H9 (cell line): ENCODE measurements at regions not wholly inside any gene's neighbourhood (a gene's known extent, or its start where the extent isn't known, plus 50 kb on each side); places are given as distances from the start of the nearest gene placed in this dataset.

ENCODE experiments used
- DNase-seq: peaks from one replicate; pipeline ENCODE4 v3.0.0-alpha.2; 2017
- H2AFZ ChIP-seq: one replicate; pipeline ENCODE4 v1.6.1; 2013; ENCODE audit warnings: mild to moderate bottlenecking, low read length, control low read depth, moderate library complexity
- H2AK5ac ChIP-seq: 2 replicates; pipeline ENCODE4 v1.6.1; 2013; ENCODE audit warnings: low read length, control low read depth, mixed read lengths; ENCODE audit not compliant: insufficient read length
- H2BK120ac ChIP-seq: one replicate; pipeline ENCODE4 v1.6.1; 2013; ENCODE audit warnings: low read depth, mild to moderate bottlenecking, low read length, control low read depth, inconsistent platforms; ENCODE audit not compliant: poor library complexity, severe bottlenecking
- H2BK12ac ChIP-seq: 2 replicates; pipeline ENCODE4 v1.6.1; 2013; ENCODE audit warnings: low read length, control low read depth, mixed read lengths, low read depth; ENCODE audit not compliant: insufficient read length
- H2BK15ac ChIP-seq: 2 replicates; pipeline ENCODE4 v1.6.1; 2013; ENCODE audit warnings: low read depth, low read length, control low read depth
- H2BK20ac ChIP-seq: one replicate; pipeline ENCODE4 v1.6.1; 2013; ENCODE audit warnings: low read depth, mild to moderate bottlenecking, low read length, control low read depth, inconsistent platforms; ENCODE audit not compliant: poor library complexity, severe bottlenecking
- H2BK5ac ChIP-seq: 2 replicates; pipeline ENCODE4 v1.6.1; 2013; ENCODE audit warnings: low read length, control low read depth, mixed read lengths; ENCODE audit not compliant: insufficient read length
- H3K14ac ChIP-seq: 2 replicates; pipeline ENCODE4 v1.6.1; 2013; ENCODE audit warnings: low read length, control low read depth; ENCODE audit not compliant: insufficient read depth
- H3K18ac ChIP-seq: 2 replicates; pipeline ENCODE4 v1.6.1; 2013; ENCODE audit warnings: low read depth, mild to moderate bottlenecking, mixed read lengths, low read length, control low read depth; ENCODE audit not compliant: insufficient read length
- H3K23ac ChIP-seq: 2 replicates; pipeline ENCODE4 v1.6.1; 2013; ENCODE audit warnings: low read length, control low read depth, mixed read lengths, low read depth; ENCODE audit not compliant: insufficient read length
- H3K23me2 ChIP-seq: 2 replicates; pipeline ENCODE4 v1.6.1; 2013; ENCODE audit warnings: low read depth, mild to moderate bottlenecking, mixed read lengths, low read length, control low read depth; ENCODE audit not compliant: insufficient read length, poor library complexity, severe bottlenecking
- H3K27ac ChIP-seq: 2 replicates; pipeline ENCODE4 v1.5.1; 2013; ENCODE audit warnings: low read length, control low read depth, mixed read lengths, low read depth; ENCODE audit not compliant: insufficient read length
- H3K27me3 ChIP-seq: 2 replicates; pipeline ENCODE4 v1.6.1; 2013; ENCODE audit warnings: low read length, control low read depth, inconsistent platforms; ENCODE audit not compliant: insufficient read depth
- H3K4ac ChIP-seq: 2 replicates; pipeline ENCODE4 v1.6.1; 2013; ENCODE audit warnings: low read depth, mild to moderate bottlenecking, control low read depth, inconsistent platforms, low read length, moderate library complexity
- H3K4me1 ChIP-seq: 2 replicates; pipeline ENCODE4 v1.6.1; 2013; ENCODE audit warnings: low read length, control low read depth, inconsistent platforms; ENCODE audit not compliant: insufficient read depth
- H3K4me2 ChIP-seq: 2 replicates; pipeline ENCODE4 v1.6.1; 2013; ENCODE audit warnings: low read length, control low read depth, mixed read lengths; ENCODE audit not compliant: insufficient read length, insufficient read depth
- H3K56ac ChIP-seq: 2 replicates; pipeline ENCODE4 v1.6.1; 2013; ENCODE audit warnings: low read depth, mild to moderate bottlenecking, mixed read lengths, low read length, control low read depth; ENCODE audit not compliant: insufficient read length
- H3K79me1 ChIP-seq: 2 replicates; pipeline ENCODE4 v1.6.1; 2013; ENCODE audit warnings: low read depth, mild to moderate bottlenecking, moderate library complexity, low read length, control low read depth, inconsistent platforms; ENCODE audit not compliant: insufficient read depth, poor library complexity, severe bottlenecking
- H3K79me2 ChIP-seq: 2 replicates; pipeline ENCODE4 v1.6.1; 2013; ENCODE audit warnings: low read length, control low read depth, inconsistent platforms; ENCODE audit not compliant: insufficient read depth
- H3K9ac ChIP-seq: 2 replicates; pipeline ENCODE4 v1.6.1; 2013; ENCODE audit warnings: low read length, control low read depth, mixed read lengths; ENCODE audit not compliant: insufficient read length; ENCODE audit errors: extremely low read depth
- H3K9me3 ChIP-seq: one replicate; pipeline ENCODE4 v1.6.1; 2013; ENCODE audit warnings: low read depth, low read length, inconsistent platforms; ENCODE audit not compliant: control insufficient read depth
- H3T11ph ChIP-seq: one replicate; pipeline ENCODE4 v1.6.1; 2013; ENCODE audit warnings: mild to moderate bottlenecking, low read length, control low read depth, inconsistent platforms
- H4K20me1 ChIP-seq: one replicate; pipeline ENCODE4 v1.6.1; 2013; ENCODE audit not compliant: control insufficient read depth, insufficient read length, insufficient read depth
- H4K5ac ChIP-seq: 2 replicates; pipeline ENCODE4 v1.6.1; 2013; ENCODE audit warnings: low read depth, mild to moderate bottlenecking, mixed read lengths, low read length, control low read depth; ENCODE audit not compliant: insufficient read length
- H4K8ac ChIP-seq: replicated peaks from 2 replicates; pipeline ENCODE4 v1.6.1; 2013; ENCODE audit warnings: low read length, control low read depth, mixed read lengths, low read depth; ENCODE audit not compliant: insufficient read length
- H4K91ac ChIP-seq: 2 replicates; pipeline ENCODE4 v1.6.1; 2013; ENCODE audit warnings: low read depth, mild to moderate bottlenecking, moderate library complexity, mixed read lengths, low read length, control low read depth; ENCODE audit not compliant: insufficient read length
- H3K27ac Mint-ChIP-seq, 3 experiments: 2 replicates in 2 of 3; 3 replicates in 1 of 3; pipeline ENCODE4 v1.8.0; 2020 to 2021; ENCODE audit warnings: mixed read lengths in 3 of 3, mild to moderate bottlenecking in 1 of 3, moderate library complexity in 1 of 3
- H3K27me3 Mint-ChIP-seq: 2 replicates; pipeline ENCODE4 v1.8.0; 2021; ENCODE audit warnings: low read depth, mild to moderate bottlenecking, moderate library complexity, mixed read lengths
- H3K36me3 Mint-ChIP-seq, 3 experiments: 2 replicates in 2 of 3; 3 replicates in 1 of 3; pipeline ENCODE4 v1.8.0; 2020 to 2021; ENCODE audit warnings: low read depth in 3 of 3, mixed read lengths in 3 of 3; ENCODE audit not compliant: insufficient read depth in 1 of 3
- H3K4me1 Mint-ChIP-seq, 2 experiments: 2 replicates each; pipeline ENCODE4 v1.8.0; 2020; ENCODE audit warnings: mixed read lengths in 2 of 2
- H3K4me3 Mint-ChIP-seq, 2 experiments: 2 replicates in 1 of 2; 3 replicates in 1 of 2; pipeline ENCODE4 v1.8.0; 2020 to 2021; ENCODE audit warnings: mild to moderate bottlenecking in 2 of 2, mixed read lengths in 2 of 2, moderate library complexity in 1 of 2
- H3K9me3 Mint-ChIP-seq, 2 experiments: 2 replicates in 1 of 2; 3 replicates in 1 of 2; pipeline ENCODE4 v1.8.0; 2020; ENCODE audit warnings: mild to moderate bottlenecking in 2 of 2, mixed read lengths in 2 of 2, moderate library complexity in 1 of 2
- CTCF ChIP-seq: fragments of 200-600 bp; sonication (generic); conservative IDR thresholded peaks from 3 replicates; pipeline ENCODE4 v1.8.0; 2021; ENCODE audit warnings: antibody characterized with exemption, mild to moderate bottlenecking

GRCh38 chr11:39571081-39571480 lies 1888.4 kb downstream of the LRRC4C start:
- H3K27me3 Mint-ChIP-seq, result no peaks in the 10 kb centered on the region
- Histone ChIP-seq H2BK15ac (no peak overlapping the region), H4K8ac (no peak overlapping the region), H3K79me1 (no peaks in the 10 kb centered on the region), H3K9ac (no peak overlapping the region), H2BK20ac (no peak overlapping the region), H3K56ac (no peak overlapping the region), H3K4me2 (no peak overlapping the region), H3K27me3 (no peaks in the 10 kb centered on the region), H2BK5ac (no peak overlapping the region), H3K4ac (no peak overlapping the region), H2BK120ac (no peak overlapping the region), H3K23me2 (no peaks in the 10 kb centered on the region), H2BK12ac (no peak overlapping the region), H3K79me2 (no peaks in the 10 kb centered on the region), H3K18ac (no peak overlapping the region), H2AFZ (no peak overlapping the region), H4K5ac (no peak overlapping the region), H4K91ac (no peak overlapping the region), H3K9me3 (no peaks in the 10 kb centered on the region), H3T11ph (no peak overlapping the region), H3K4me1 (no peaks in the 10 kb centered on the region), H4K20me1 (no peaks in the 10 kb centered on the region), H3K27ac (no peak overlapping the region), H2AK5ac (no peak overlapping the region), H3K14ac (no peak overlapping the region), H3K23ac (no peak overlapping the region)
- no peak overlapping the region for H3K4me3 Mint-ChIP-seq
- H3K4me1 Mint-ChIP-seq, result no peaks in the 10 kb centered on the region
- H3K9me3 Mint-ChIP-seq, result peaks cover 5 to 6% of the 10 kb centered on the region in 2 experiments; a peak in 4 of 5 replicates
- peaks cover 0 to 5% (median 2%) of the 10 kb centered on the region in 3 experiments; a peak in 5 of 7 replicates for H3K36me3 Mint-ChIP-seq
- DNase-seq, result no peak
- no peak overlapping the region for H3K27ac Mint-ChIP-seq
- no peak for TF ChIP-seq CTCF
